ENCODE measurements at regions not wholly inside any gene's neighbourhood (a gene's known extent, or its start where the extent isn't known, plus 50 kb on each side); places are given as distances from the start of the nearest gene placed in this dataset.

GRCh38 chr17:73723317-73723716 is 79.1 kb upstream of the SDK2 start:
- no peak for DNase-seq (ENCODE audit: low spot score)

- no peak for DNase-seq (ENCODE audit: low spot score)
Observed at GRCh38 chr17:73724341-73724740, 80.1 kb upstream of the SDK2 start.

GRCh38 chr17:73724990-73725389 is 80.7 kb upstream of the SDK2 start:
- no peak for DNase-seq (ENCODE audit: low spot score)

GRCh38 chr17:73725794-73726515 is 81.7 kb upstream of the SDK2 start:
- no peak for DNase-seq (ENCODE audit: low spot score)

GRCh38 chr17:73727941-73728340 is 83.7 kb upstream of the SDK2 start:
- no peak for DNase-seq (ENCODE audit: low spot score)

- DNase-seq (ENCODE audit: low spot score) = no peak
Observed at GRCh38 chr17:73729101-73729500, 84.9 kb upstream of the SDK2 start.

- DNase-seq (ENCODE audit: low spot score) = no peak
Observed at GRCh38 chr17:73731733-73732132, 87.5 kb upstream of the SDK2 start.

- DNase-seq (ENCODE audit: low spot score) = no peak
Observed at GRCh38 chr17:73733517-73733916, 89.3 kb upstream of the SDK2 start.

GRCh38 chr17:73735245-73735644 is 91.0 kb upstream of the SDK2 start:
- DNase-seq (ENCODE audit: low spot score) = no peak

GRCh38 chr17:73738751-73739575 is 94.7 kb upstream of the SDK2 start:
- DNase-seq (ENCODE audit: low spot score) = no peak

- no peak for DNase-seq (ENCODE audit: low spot score)
Observed at GRCh38 chr17:73740370-73740769, 96.1 kb upstream of the SDK2 start.

GRCh38 chr17:73742948-73743381 is 98.7 kb upstream of the SDK2 start:
- no peak for DNase-seq (ENCODE audit: low spot score)

GRCh38 chr17:73743518-73744201 is 99.4 kb upstream of the SDK2 start:
- DNase-seq (ENCODE audit: low spot score) = no peak

- no peak for DNase-seq (ENCODE audit: low spot score)
Observed at GRCh38 chr17:73744411-73744810, 100.2 kb upstream of the SDK2 start.

- DNase-seq (ENCODE audit: low spot score) = no peak
Observed at GRCh38 chr17:73746314-73747073, 102.2 kb upstream of the SDK2 start.

- DNase-seq (ENCODE audit: low spot score) = no peak
Observed at GRCh38 chr17:73747221-73748002, 103.2 kb upstream of the SDK2 start.

- no peak for DNase-seq (ENCODE audit: low spot score)
Observed at GRCh38 chr17:73748508-73748907, 104.3 kb upstream of the SDK2 start.

- no peak for DNase-seq (ENCODE audit: low spot score)
Observed at GRCh38 chr17:73749337-73749823, 105.1 kb upstream of the SDK2 start.

GRCh38 chr17:73749928-73750605 is 105.8 kb upstream of the SDK2 start:
- DNase-seq (ENCODE audit: low spot score) = no peak

GRCh38 chr17:73750975-73751374 is 106.7 kb upstream of the SDK2 start:
- DNase-seq (ENCODE audit: low spot score) = no peak
